DOHH2 (cell line): ENCODE measurements at regions not wholly inside any gene's neighbourhood (a gene's known extent, or its start where the extent isn't known, plus 50 kb on each side); places are given as distances from the start of the nearest gene placed in this dataset.

Source experiments
- H3F3A ChIP-seq: fragments of 200-600 bp; sonication (generic), shearing (Covaris generic); 2 replicates; pipeline ENCODE4 v1.6.0; 2016; ENCODE audit warnings: antibody characterized with exemption, mild to moderate bottlenecking; ENCODE audit not compliant: control insufficient read depth, insufficient read depth
- H3K27ac ChIP-seq: fragments of 200-600 bp; sonication (generic); 2 replicates; pipeline ENCODE4 v1.5.1; 2014; ENCODE audit warnings: low read depth, mild to moderate bottlenecking, low read length, moderate library complexity
- H3K27me3 ChIP-seq: fragments of 200-600 bp; sonication (generic); 2 replicates; pipeline ENCODE4 v1.6.1; 2014; ENCODE audit warnings: mild to moderate bottlenecking, low read length, mixed read lengths; ENCODE audit not compliant: control insufficient read depth
- H3K36me3 ChIP-seq: fragments of 200-600 bp; sonication (generic); 2 replicates; pipeline ENCODE4 v1.6.1; 2014; ENCODE audit warnings: mild to moderate bottlenecking, low read length, moderate library complexity, mixed read lengths; ENCODE audit not compliant: control insufficient read depth
- H3K4me1 ChIP-seq: fragments of 200-600 bp; sonication (generic); 2 replicates; pipeline ENCODE4 v1.6.1; 2014; ENCODE audit warnings: mild to moderate bottlenecking, low read length, mixed read lengths; ENCODE audit not compliant: control insufficient read depth
- H3K4me2 ChIP-seq: fragments of 200-600 bp; sonication (generic); 2 replicates; pipeline ENCODE4 v1.6.0; 2014; ENCODE audit warnings: mild to moderate bottlenecking, low read length, moderate library complexity
- H3K4me3 ChIP-seq: fragments of 200-600 bp; sonication (generic); 2 replicates; pipeline ENCODE4 v1.5.1; 2014; ENCODE audit warnings: mild to moderate bottlenecking, low read length, mixed read lengths
- H3K79me2 ChIP-seq: fragments of 200-600 bp; sonication (generic); 2 replicates; pipeline ENCODE4 v1.6.1; 2014; ENCODE audit warnings: mild to moderate bottlenecking, low read length, mixed read lengths; ENCODE audit not compliant: control insufficient read depth
- H3K9me2 ChIP-seq: fragments of 200-600 bp; sonication (generic); replicated peaks from 2 replicates; pipeline ENCODE4 v1.6.1; 2014; ENCODE audit warnings: mild to moderate bottlenecking, low read length, mixed read lengths; ENCODE audit not compliant: control insufficient read depth
- H3K9me3 ChIP-seq: fragments of 200-600 bp; sonication (generic); 2 replicates; pipeline ENCODE4 v1.6.1; 2014; ENCODE audit warnings: antibody characterized with exemption, low read length, mixed read lengths; ENCODE audit not compliant: control insufficient read depth, insufficient read depth
- H4K20me1 ChIP-seq: fragments of 200-600 bp; sonication (generic); 2 replicates; pipeline ENCODE4 v1.6.0; 2014; ENCODE audit warnings: low read depth, mild to moderate bottlenecking, antibody characterized with exemption, low read length, moderate library complexity; ENCODE audit not compliant: control insufficient read depth, insufficient read depth
- EZH2phosphoT487 ChIP-seq: fragments of 200-600 bp; sonication (generic); IDR thresholded peaks from 2 replicates; pipeline ENCODE4 v1.6.1; 2017; ENCODE audit warnings: borderline replicate concordance, mild to moderate bottlenecking, antibody characterized with exemption, low read length, moderate library complexity, mixed read lengths
- TF ChIP-seq, protein P1 (sequence below): fragments of 200-600 bp; sonication (generic); IDR thresholded peaks from one replicate; pipeline ENCODE4 v1.5.1; 2014; ENCODE audit warnings: antibody characterized with exemption, mild to moderate bottlenecking, low read depth, low read length; ENCODE audit not compliant: poor library complexity, severe bottlenecking

DNA sequence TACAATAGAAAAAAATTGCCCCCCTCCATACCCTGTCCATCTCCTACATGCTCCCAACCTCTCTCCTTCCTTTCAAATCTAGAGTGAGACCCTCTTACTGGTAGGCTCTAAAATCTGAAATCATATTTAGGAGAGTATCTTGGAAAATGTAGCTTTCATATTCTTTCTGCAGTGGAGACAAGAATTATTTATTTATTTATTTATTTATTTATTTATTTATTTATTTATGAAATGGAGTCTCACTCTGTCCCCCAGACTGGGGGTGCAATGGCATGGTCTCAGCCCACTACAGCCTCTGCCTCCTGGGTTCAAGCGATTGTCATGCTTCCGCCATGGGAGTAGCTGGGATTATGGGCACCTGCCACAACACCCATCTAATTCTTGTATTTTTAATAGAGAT lies 174.1 kb upstream of the MYO16 start:
- Histone ChIP-seq H3K9me3 (no peaks in the 10 kb centered on the region), H3K9me2 (no peaks in the 10 kb centered on the region), H3K4me1 (no peaks in the 10 kb centered on the region), H3K36me3 (no peaks in the 10 kb centered on the region), H3K4me2 (no peak overlapping the region), H3K79me2 (no peaks in the 10 kb centered on the region), H3K27ac (no peak overlapping the region), H3K27me3 (no peaks in the 10 kb centered on the region), H3K4me3 (no peak overlapping the region), H3F3A (no peaks in the 10 kb centered on the region), H4K20me1 (no peaks in the 10 kb centered on the region)
- TF ChIP-seq, protein P1, sequence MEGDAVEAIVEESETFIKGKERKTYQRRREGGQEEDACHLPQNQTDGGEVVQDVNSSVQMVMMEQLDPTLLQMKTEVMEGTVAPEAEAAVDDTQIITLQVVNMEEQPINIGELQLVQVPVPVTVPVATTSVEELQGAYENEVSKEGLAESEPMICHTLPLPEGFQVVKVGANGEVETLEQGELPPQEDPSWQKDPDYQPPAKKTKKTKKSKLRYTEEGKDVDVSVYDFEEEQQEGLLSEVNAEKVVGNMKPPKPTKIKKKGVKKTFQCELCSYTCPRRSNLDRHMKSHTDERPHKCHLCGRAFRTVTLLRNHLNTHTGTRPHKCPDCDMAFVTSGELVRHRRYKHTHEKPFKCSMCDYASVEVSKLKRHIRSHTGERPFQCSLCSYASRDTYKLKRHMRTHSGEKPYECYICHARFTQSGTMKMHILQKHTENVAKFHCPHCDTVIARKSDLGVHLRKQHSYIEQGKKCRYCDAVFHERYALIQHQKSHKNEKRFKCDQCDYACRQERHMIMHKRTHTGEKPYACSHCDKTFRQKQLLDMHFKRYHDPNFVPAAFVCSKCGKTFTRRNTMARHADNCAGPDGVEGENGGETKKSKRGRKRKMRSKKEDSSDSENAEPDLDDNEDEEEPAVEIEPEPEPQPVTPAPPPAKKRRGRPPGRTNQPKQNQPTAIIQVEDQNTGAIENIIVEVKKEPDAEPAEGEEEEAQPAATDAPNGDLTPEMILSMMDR, result no peak
- TF ChIP-seq EZH2phosphoT487, result no peak

DNA sequence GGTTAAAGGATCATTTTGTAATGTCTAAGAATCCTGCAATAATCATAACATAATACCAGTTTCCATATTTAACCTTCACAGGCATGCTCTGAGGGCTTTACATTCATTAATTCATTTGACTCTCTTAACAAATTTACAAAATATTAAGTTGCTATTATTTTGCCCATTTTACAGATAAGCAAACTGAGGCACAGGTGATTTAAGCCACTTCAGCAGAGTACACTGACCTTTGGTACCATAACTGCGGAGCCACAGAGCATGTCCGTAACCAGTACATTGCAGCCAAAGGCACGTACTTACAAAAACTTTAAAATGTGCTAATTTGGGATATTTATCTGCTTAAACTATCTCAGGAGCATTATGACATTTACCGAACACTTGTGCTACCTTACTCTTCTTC lies 169.4 kb upstream of the MYO16 start:
- no peaks in the 10 kb centered on the region for H3K9me2 ChIP-seq
- TF ChIP-seq, protein P1, result no peak
- TF ChIP-seq EZH2phosphoT487, result no peak
- H3K4me3 ChIP-seq, result no peak overlapping the region

DNA sequence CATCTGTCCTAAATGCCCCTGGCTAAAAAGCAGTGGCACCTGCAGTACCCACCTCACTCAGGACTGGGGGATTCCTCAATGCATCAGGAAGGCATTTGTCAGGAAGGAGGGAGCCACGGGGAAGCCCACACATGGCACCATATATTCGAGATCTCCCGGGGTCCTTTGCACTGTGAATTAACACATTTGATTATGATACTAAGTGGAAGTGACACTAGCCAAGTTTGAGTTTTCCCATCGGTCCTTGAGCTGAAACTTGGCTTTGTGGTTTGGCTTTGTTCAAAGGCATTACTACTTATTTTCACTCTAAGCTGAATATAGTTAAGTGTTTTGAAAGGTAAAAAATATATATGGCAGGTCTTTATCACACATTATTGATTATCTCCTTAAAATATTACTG lies 168.7 kb upstream of the MYO16 start:
- H3K36me3 ChIP-seq, result no peaks in the 10 kb centered on the region
- H3K27me3 ChIP-seq, result no peaks in the 10 kb centered on the region
- no peak overlapping the region for H3K4me3 ChIP-seq
- no peaks in the 10 kb centered on the region for H4K20me1 ChIP-seq
- H3K4me2 ChIP-seq, result no peak overlapping the region
- H3K4me1 ChIP-seq, result no peaks in the 10 kb centered on the region
- TF ChIP-seq, protein P1, result no peak
- no peak for TF ChIP-seq EZH2phosphoT487
- no peaks in the 10 kb centered on the region for H3F3A ChIP-seq
- no peaks in the 10 kb centered on the region for H3K9me2 ChIP-seq
- no peaks in the 10 kb centered on the region for H3K9me3 ChIP-seq
- H3K27ac ChIP-seq, result no peak overlapping the region
- no peaks in the 10 kb centered on the region for H3K79me2 ChIP-seq

More for the DNA sequence above, 169.4 kb upstream of the MYO16 start:
- no peak overlapping the region for H3K4me2 ChIP-seq
- H3K36me3 ChIP-seq, result no peaks in the 10 kb centered on the region
- H3F3A ChIP-seq, result no peaks in the 10 kb centered on the region
- H4K20me1 ChIP-seq, result no peaks in the 10 kb centered on the region
- H3K27ac ChIP-seq, result no peak overlapping the region
- no peaks in the 10 kb centered on the region for H3K4me1 ChIP-seq
- H3K27me3 ChIP-seq, result no peaks in the 10 kb centered on the region
- no peaks in the 10 kb centered on the region for H3K9me3 ChIP-seq
- H3K79me2 ChIP-seq, result no peaks in the 10 kb centered on the region

DNA sequence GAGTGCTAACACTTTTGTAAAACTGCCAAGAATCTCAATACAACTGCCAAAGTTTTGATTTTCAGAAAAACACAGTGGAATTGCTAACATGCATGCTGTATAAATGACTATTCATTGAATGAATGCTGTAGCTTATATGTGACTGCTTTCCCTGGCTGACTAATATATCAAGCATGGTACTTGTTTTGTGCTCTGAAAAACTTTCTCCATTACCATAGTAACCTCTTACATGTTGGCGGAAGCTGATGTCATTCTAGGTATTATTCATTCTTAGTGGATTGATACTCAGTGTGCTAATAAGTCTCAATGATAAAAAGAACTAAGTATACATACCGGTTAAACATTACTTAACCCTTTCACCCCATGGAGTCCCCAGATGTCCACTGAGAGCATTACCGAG lies 166.1 kb upstream of the MYO16 start:
- Histone ChIP-seq H3K27me3 (no peaks in the 10 kb centered on the region), H3F3A (no peaks in the 10 kb centered on the region), H3K4me1 (no peaks in the 10 kb centered on the region), H3K4me2 (no peak overlapping the region), H3K36me3 (no peaks in the 10 kb centered on the region), H3K27ac (no peak overlapping the region), H3K9me3 (no peaks in the 10 kb centered on the region), H4K20me1 (no peaks in the 10 kb centered on the region), H3K79me2 (no peaks in the 10 kb centered on the region), H3K4me3 (no peak overlapping the region), H3K9me2 (no peaks in the 10 kb centered on the region)
- TF ChIP-seq, protein P1, result no peak
- no peak for TF ChIP-seq EZH2phosphoT487
